ENCODE measurements at regions not wholly inside any gene's neighbourhood (a gene's known extent, or its start where the extent isn't known, plus 50 kb on each side); places are given as distances from the start of the nearest gene placed in this dataset.
"Not testable (repeated sequence)": the region's sequence is repeated elsewhere in the genome, so short reads cannot be mapped to it uniquely, and the experiment has no call there.

DNA sequence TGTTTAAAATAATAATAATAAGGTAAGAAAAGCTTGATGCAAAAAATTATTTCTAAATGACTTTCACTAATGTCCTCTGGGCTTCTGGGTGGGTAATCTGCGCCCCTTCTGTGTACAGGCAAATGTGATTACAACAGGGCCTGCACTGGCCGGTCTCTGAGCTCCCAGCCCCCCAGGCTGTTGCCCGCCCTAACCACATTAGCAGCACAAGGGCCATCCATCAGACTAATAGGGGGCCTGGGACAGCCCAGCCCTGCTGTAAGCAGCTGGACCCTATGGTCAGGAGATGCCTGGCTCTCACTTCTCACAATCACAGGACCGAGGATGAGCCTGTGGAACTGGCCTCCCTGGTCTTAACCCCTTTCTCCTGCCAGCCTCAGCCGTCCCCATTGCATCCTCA is 388.4 kb downstream of the BUD13 start:
- DNase-seq (ENCODE audit: low read depth in 2 of 3, low spot score in 2 of 3): no peak

- no peak for DNase-seq (ENCODE audit: low read depth in 2 of 3, low spot score in 2 of 3)
These were observed 393.5 kb downstream of the BUD13 start for GRCh38 chr11:116379185-116379828.

- DNase-seq (ENCODE audit: low read depth in 2 of 3, low spot score in 2 of 3): no peak
These were observed 396.2 kb downstream of the BUD13 start for GRCh38 chr11:116376547-116376946.

- no peak for DNase-seq (ENCODE audit: low read depth in 2 of 3, low spot score in 2 of 3)
These were observed 396.7 kb downstream of the BUD13 start for GRCh38 chr11:116376054-116376453.

DNA sequence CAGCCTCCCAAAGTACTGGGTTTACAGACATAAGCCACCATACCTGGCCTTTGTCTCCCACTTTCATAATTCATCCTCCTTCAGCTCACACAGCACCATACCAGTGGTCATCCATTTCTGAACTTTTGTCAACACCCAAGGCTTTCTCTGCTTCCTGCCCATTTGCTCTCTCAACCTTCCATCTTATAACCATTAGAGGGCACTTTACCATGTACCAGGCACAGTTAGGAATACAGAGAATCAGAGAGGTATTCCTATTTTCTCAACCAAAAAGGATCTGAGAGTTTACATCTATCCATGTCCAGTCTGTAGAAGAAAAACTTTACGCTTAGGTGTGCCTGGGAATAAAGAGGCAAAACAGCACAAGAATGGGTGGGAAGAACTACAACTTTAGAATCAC is 397.6 kb downstream of the BUD13 start:
- no peak for DNase-seq (ENCODE audit: low read depth in 2 of 3, low spot score in 2 of 3)

DNA sequence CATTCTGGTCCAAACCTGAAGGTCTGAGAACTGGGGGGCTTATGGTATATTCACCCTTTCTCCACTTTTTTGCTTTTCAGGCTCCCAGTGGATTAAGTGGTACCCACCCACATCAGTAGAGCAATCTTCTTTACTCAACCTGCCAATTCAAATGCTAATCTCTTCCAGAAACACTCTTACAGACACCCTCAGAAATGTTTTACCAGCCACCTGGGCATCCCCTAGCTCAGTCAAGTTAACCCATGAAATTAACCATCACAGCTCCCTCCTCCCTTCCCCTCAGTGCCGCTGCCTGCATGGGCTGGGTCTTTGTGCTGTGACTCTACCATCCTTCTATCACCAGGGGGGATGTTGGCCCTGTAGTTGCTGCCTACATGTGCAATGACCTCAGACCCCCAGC is 398.7 kb downstream of the BUD13 start:
- DNase-seq (ENCODE audit: low read depth in 2 of 3, low spot score in 2 of 3): no peak

DNA sequence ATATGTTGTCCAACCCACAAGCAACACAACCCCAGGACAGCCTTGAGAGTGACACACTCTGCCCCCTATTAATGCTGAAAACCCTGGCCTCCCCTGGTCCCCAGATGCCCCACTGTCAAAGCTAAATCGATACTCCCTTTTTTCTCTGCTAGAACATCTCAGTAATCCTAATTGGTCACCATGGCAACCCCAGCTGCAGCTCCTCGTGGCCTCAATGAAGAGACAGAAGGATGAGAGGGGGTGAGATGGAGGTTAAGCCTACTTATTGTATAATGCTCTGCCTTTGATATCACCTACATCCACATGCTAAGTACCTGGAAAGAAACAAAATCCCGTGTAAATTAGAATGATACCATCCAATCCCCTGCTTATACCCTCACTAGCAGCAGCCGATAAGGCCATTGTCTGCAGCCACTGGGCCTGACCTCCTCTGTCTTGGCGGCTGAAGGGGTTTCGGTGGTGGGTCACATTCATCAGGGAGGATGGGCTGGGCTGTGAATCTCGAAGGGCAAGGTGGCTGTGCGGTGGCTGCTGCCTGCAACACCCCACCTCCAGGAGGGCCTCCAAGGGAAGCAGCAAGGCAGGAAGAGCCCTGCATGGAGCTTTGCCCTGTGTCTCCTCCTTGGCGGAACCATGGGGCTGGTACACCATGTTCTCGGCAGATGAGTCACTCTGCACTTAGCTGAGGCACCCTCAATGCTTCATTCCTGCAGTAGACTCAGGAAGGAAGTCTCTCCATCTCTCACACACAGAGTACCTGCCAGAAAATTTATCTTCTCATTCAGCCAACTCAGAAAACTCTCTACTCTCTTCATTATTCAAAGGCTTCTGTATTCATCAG is 399.5 kb downstream of the BUD13 start:
- DNase-seq (ENCODE audit: low read depth in 2 of 3, low spot score in 2 of 3): no peak

GRCh38 chr11:116371146-116371545 is 401.6 kb downstream of the BUD13 start:
- DNase-seq (ENCODE audit: low read depth in 2 of 3, low spot score in 2 of 3): no peak

DNA sequence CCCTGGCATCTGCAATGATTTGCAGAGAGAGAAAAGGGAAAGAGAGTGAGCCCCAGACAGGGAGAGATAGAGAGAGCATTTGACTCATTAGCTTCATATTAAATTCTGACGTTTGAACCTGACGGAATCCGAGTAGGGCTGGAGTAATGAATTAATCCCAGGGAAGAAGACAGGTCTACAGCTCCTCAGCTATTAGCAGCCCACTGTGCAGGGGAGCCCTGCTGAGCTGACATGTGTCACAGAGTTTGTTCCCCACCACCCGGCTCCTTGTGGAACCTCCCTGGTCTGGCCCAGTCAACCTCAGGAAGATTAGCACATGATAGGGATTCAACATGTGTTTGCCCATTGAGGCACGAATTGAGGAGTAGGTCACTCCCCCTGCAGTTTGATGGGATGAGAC is 404.0 kb downstream of the BUD13 start:
- DNase-seq (ENCODE audit: low read depth in 2 of 3, low spot score in 2 of 3): no peak

DNA sequence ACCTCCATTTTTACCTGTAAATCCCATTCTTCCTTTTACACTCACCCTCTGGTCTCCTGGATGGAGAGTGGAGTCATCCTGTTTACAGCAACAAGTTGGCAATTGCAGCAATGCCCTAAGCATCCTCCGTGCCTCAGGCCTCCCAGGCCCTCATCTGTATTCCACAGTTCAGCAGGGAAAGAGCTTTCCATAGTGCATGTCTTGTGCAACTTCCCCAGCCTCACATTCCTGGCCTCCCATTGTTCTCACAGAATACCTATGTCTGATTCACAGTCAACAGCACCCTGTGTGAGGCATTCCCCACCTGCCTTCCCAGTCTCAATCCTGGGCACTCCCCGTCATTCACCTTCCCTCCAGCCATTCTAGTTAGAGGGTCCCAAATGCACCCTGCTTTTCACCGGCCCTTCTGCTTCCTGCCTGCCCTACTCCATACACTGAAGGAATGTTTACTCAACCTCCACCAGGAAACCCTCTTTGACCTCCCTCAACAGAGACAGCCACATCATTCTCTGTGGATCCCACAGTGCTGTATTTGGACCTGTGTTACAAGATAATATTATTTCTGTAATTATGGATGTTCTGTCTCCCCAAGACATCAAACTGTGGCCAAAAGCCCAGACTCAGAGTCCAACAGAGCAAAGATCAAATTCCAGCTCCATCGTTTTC is 405.7 kb downstream of the BUD13 start:
- no peak for DNase-seq (ENCODE audit: low read depth in 2 of 3, low spot score in 2 of 3)

DNA sequence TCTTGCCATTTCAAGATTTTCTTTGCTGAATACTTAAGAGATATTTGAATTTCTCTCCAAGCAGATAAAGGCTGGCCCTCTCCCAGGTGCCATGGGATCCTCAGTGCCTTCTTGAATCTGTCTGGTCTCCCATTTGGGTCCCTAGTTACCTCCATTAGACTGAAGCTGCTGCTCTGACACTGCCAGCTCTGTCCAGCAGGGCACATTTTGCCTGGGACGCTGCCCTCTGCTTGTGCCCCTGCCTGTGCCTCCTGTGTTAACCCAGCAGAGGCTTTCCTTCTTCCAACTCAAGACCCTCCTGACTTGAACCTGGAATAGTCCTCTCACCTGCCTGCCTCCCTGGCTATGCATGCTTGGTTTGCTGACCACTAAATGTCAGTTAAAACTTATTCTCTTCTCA is 406.3 kb downstream of the BUD13 start:
- no peak for DNase-seq (ENCODE audit: low read depth in 2 of 3, low spot score in 2 of 3)

DNA sequence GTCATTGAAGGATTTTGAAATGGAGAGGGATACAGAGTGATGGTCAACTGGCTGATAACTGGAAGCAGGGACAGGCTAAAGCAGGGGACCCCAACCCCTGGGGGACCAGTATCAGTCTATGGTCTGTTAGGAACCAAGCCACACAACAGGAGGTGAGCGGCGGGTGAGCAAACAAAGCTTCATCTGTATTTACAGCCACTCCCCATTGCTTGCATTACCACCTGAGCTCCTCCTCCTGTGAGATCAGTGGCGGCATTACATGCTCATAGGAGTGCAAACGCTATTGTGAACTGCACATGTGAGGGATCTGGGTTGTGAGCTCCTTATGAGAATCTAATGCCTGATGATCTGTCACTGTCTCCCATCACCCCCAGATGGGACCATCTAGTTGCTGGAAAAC is 407.9 kb downstream of the BUD13 start:
- not testable (repeated sequence) for DNase-seq (ENCODE audit: low read depth in 2 of 3, low spot score in 2 of 3)

DNA sequence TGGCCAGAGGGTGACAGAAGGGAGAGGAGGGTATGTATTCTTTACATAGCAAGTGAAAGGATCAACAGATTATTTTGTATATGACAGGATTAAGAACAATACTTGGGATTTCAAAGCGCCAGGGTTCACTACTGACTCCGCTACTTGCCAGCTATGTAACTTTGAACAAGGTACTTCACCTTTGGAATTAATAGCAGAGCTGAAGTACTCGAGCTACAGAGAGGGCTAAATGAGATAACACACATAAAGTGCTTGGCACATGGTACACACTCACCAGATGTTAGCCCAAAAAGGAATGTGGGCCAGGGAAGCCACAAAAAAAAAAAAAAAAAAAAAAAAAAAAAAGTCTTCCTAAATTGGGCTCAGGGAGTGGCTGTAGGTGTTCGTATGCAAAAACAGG is 408.4 kb downstream of the BUD13 start:
- DNase-seq (ENCODE audit: low read depth in 2 of 3, low spot score in 2 of 3): no peak

DNA sequence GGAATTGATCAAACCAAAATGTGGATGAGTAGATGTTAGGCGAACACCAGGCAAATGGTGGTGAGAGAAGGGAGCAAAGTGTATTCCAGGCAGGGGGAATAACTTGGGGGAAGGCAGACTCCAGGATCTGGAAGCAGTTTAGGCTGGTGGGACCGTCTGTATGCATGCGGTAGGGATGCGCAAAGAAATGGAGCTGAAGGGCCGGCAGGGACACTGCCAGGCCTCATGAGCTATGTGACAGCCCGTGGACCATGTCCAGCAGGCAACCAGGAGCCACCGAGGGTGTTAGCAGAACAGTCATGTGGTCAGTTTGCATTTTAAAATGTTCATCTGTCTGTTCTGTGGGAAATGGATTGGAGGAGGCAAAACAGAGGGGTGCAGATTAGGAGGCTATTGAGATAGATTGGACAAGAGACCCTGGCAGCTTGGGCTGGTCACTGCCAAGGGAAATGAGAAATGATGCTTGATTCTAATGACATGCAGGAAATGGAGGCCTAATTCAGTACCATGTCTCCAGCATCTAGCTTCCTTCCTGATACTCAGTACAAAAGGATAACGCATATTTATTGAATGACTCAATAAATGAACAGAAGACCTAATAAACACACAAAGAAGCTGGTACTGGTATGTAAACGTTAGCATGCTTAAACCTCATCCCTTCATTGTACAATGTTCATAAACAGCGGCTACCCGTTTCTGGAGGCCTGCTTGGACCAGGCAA is 412.4 kb downstream of the BUD13 start:
- no peak for DNase-seq (ENCODE audit: low read depth in 2 of 3, low spot score in 2 of 3)

- DNase-seq (ENCODE audit: low read depth in 2 of 3, low spot score in 2 of 3): no peak
These were observed 414.8 kb downstream of the BUD13 start for GRCh38 chr11:116357784-116358544.

DNA sequence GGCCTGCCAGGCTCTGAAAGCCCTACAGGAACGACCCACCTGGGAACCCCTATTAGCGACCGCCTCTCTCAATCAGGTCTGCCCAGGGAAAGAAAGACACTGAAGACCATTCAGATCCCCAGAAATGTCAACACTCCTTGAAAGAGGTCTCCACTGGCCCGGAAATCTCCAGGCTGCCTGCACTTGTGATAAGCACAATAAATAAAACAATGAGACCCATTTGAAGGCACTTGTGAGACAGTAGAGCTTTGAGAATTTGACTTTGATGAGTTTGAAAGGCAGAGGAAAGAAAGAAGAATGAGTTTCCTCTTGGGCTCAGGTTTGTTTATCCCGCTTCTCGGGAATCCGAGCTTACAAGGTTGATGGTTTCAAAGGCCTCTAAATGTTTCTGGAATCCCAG is 416.3 kb downstream of the BUD13 start:
- no peak for DNase-seq (ENCODE audit: low read depth in 2 of 3, low spot score in 2 of 3)

DNA sequence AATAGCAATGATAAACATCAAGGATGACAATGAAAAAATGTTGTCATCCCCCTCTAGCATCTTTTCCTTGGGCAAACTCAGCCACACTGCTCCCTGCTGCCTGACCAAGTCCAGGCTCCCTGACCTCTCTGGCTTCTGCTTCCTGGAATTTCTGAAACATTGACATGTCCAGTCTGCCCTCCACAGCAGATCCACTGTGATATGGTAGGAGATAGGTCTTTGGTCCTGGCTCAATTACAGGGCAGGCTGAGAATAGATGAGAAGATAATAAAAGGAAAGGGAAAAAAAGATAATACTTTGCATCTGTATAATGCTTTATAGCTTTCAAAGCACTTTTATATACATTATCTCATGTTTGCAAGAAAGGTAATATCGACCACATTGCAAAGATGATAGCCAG is 417.7 kb downstream of the BUD13 start:
- no peak for DNase-seq (ENCODE audit: low read depth in 2 of 3, low spot score in 2 of 3)

DNA sequence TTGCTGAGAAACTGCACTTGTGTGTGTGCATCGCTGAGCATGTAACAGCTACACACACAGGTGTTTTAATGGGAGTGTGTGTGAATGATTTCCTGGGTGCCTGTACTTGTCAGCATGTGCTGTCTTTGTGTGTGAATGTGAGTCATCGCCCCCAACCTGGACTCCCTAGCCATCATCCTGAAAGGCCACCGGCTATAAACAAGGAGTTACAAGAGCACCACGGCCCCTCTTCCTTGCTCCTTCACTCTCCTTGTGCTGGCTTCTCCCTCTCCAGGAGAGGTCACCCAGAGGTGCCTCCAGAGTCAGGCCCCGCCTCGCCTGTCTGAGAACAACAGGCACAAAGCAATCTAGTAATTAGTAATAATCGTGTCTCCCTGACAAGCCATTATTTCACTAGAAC is 419.2 kb downstream of the BUD13 start:
- DNase-seq (ENCODE audit: low read depth in 2 of 3, low spot score in 2 of 3): no peak

DNA sequence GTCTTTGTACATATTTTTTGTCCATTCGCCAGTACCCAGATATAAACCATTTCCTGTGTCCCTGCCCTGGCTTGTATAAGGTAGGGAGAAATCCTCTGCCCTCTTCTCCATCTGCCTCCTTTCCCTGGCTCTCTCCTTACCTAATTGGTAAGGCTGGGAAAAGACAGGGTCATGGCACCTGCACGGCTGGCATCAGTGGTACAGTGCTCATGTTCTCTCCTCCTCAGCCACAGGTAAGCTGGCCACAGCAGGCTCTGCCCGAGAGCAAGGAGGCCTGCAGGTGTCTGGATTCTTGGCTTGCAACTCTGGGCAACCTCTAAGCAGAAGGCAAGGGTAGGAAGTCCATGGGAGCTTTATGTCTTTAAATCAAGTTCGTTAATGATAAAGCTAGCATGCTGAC is 419.9 kb downstream of the BUD13 start:
- DNase-seq (ENCODE audit: low read depth in 2 of 3, low spot score in 2 of 3): no peak

DNA sequence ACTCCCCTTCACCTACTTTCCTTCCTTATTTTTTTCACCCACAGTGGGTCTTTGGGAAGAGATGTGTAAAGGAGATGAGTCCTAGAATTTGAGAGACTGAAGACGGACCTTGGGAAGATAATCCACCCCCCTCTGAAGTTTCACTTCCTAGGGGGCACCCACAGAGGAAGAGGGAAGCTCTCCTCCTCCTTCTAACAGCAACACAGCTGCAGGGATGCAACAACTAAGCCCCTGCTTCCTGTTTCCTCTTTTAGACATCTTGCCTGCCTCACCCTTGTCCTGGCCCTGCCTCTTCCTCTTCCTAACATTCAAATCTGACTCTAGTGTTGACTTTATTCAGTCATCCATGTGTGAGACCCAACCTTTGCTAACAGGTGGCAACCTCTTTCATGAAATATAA is 424.6 kb downstream of the BUD13 start:
- DNase-seq (ENCODE audit: low read depth in 2 of 3, low spot score in 2 of 3): no peak

- DNase-seq (ENCODE audit: low read depth in 2 of 3, low spot score in 2 of 3): no peak
These were observed 427.2 kb downstream of the BUD13 start for GRCh38 chr11:116345575-116345974.

All from activated CD8-positive, alpha-beta memory T cell treated with anti-CD3 and anti-CD28 coated beads for 48 hours (primary cell).